HEK293 (cell line): ENCODE measurements at regions not wholly inside any gene's neighbourhood (a gene's known extent, or its start where the extent isn't known, plus 50 kb on each side); places are given as distances from the start of the nearest gene placed in this dataset.

ENCODE experiments used
- CTCF ChIA-PET: fragments of 350-600 bp; formaldehyde crosslinking; extraction: SDS; loops from one replicate; lab custom pipeline; 2021; ENCODE audit warnings: antibody characterized with exemption; lab: Yijun Ruan, JAX
- POLR2A ChIA-PET: fragments of 300-600 bp; formaldehyde crosslinking; extraction: SDS; loops from one replicate; lab custom pipeline; 2020; ENCODE audit warnings: antibody characterized with exemption, inconsistent platforms; lab: Yijun Ruan, JAX
- H3K27ac ChIP-seq: fragments of 200-500 bp; sonication (Bioruptor generic); 2 replicates; pipeline ENCODE4 v1.5.1; 2014; ENCODE audit warnings: low read depth, low read length, control low read depth, inconsistent platforms; ENCODE audit errors: extremely low read depth
- H3K36me3 ChIP-seq, 2 experiments: fragments of 200-500 bp in 1 of 2; sonication (Bioruptor generic) in 1 of 2; 1 replicate in 1 of 2; 2 replicates in 1 of 2; pipeline ENCODE4 v1.5.1; 2014 to 2017; ENCODE audit warnings: inconsistent platforms in 2 of 2, low read length in 2 of 2; ENCODE audit not compliant: control insufficient read depth in 2 of 2, insufficient read depth in 1 of 2
- H3K4me1 ChIP-seq: fragments of 200-500 bp; sonication (Bioruptor generic); 2 replicates; pipeline ENCODE4 v1.5.1; 2014; ENCODE audit warnings: mild to moderate bottlenecking, low read length, inconsistent platforms; ENCODE audit not compliant: control insufficient read depth, insufficient read depth
- H3K4me3 ChIP-seq: 2 replicates; pipeline ENCODE4 v1.5.1; 2011; ENCODE audit warnings: low read depth, mild to moderate bottlenecking, control low read depth, low read length, moderate library complexity
- H3K9me3 ChIP-seq: fragments of 200-500 bp; sonication (Bioruptor generic); 2 replicates; pipeline ENCODE4 v1.5.1; 2014; ENCODE audit warnings: low read depth, low read length, inconsistent platforms; ENCODE audit not compliant: control insufficient read depth, insufficient read depth
- EGR2 ChIP-seq: fragments of 450-650 bp; formaldehyde crosslinking; IDR thresholded peaks from 2 replicates; pipeline ENCODE4 v1.5.1; 2016; ENCODE audit warnings: low read depth, missing biosample characterization, missing genetic modification characterization
- GLIS1 ChIP-seq: fragments of 450-650 bp; formaldehyde crosslinking; IDR thresholded peaks from 2 replicates; pipeline ENCODE4 v1.5.1; 2016; ENCODE audit warnings: missing biosample characterization, missing genetic modification characterization
- HOXC10 ChIP-seq: sonication (generic); formaldehyde crosslinking; IDR thresholded peaks from 2 replicates; pipeline ENCODE4 v1.8.1; 2023; ENCODE audit warnings: mild to moderate bottlenecking, missing genetic modification reagents
- IKZF3 ChIP-seq: fragments of 450-650 bp; IDR thresholded peaks from 2 replicates; pipeline ENCODE4 v1.5.0; 2018; ENCODE audit warnings: missing biosample characterization, mild to moderate bottlenecking, missing genetic modification characterization, moderate library complexity
- KLF1 ChIP-seq: fragments of 450-650 bp; formaldehyde crosslinking; IDR thresholded peaks from 2 replicates; pipeline ENCODE4 v1.5.1; 2016; ENCODE audit warnings: missing biosample characterization, missing genetic modification characterization
- KLF10 ChIP-seq: fragments of 450-650 bp; IDR thresholded peaks from 2 replicates; pipeline ENCODE4 v1.5.1; 2018; ENCODE audit warnings: missing biosample characterization, mild to moderate bottlenecking, missing genetic modification characterization
- KLF16 ChIP-seq: fragments of 450-650 bp; formaldehyde crosslinking; IDR thresholded peaks from 2 replicates; pipeline ENCODE4 v1.5.1; 2017; ENCODE audit warnings: missing biosample characterization, missing genetic modification characterization
- REPIN1 ChIP-seq: fragments of 450-650 bp; formaldehyde crosslinking; IDR thresholded peaks from 2 replicates; pipeline ENCODE4 v1.5.1; 2017; ENCODE audit warnings: missing biosample characterization, missing genetic modification characterization, low read depth
- SP2 ChIP-seq: fragments of 450-650 bp; formaldehyde crosslinking; IDR thresholded peaks from 2 replicates; pipeline ENCODE4 v1.5.1; 2016; ENCODE audit warnings: missing biosample characterization, missing genetic modification characterization
- SP7 ChIP-seq: fragments of 450-650 bp; formaldehyde crosslinking; IDR thresholded peaks from 2 replicates; pipeline ENCODE4 v1.5.1; 2016; ENCODE audit warnings: missing biosample characterization, missing genetic modification characterization
- ZFP41 ChIP-seq: fragments of 450-650 bp; formaldehyde crosslinking; IDR thresholded peaks from 2 replicates; pipeline ENCODE4 v1.5.1; 2016; ENCODE audit warnings: missing biosample characterization, missing genetic modification characterization, borderline replicate concordance
- ZIC2 ChIP-seq: fragments of 450-650 bp; formaldehyde crosslinking; IDR thresholded peaks from 2 replicates; pipeline ENCODE4 v1.5.1; 2016; ENCODE audit warnings: missing biosample characterization, missing genetic modification characterization
- ZNF10 ChIP-seq: fragments of 450-650 bp; formaldehyde crosslinking; IDR thresholded peaks from 2 replicates; pipeline ENCODE4 v1.5.1; 2017; ENCODE audit warnings: missing biosample characterization, missing genetic modification characterization
- ZNF175 ChIP-seq: fragments of 450-650 bp; formaldehyde crosslinking; IDR thresholded peaks from 2 replicates; pipeline ENCODE4 v1.5.1; 2016; ENCODE audit warnings: missing biosample characterization, missing genetic modification characterization
- ZNF19 ChIP-seq: fragments of 450-650 bp; formaldehyde crosslinking; IDR thresholded peaks from 2 replicates; pipeline ENCODE4; 2016; ENCODE audit warnings: missing biosample characterization, missing genetic modification characterization, low read depth
- ZNF24 ChIP-seq: fragments of 450-650 bp; formaldehyde crosslinking; IDR thresholded peaks from 2 replicates; pipeline ENCODE4 v1.5.1; 2016; ENCODE audit warnings: missing biosample characterization, missing genetic modification characterization
- ZNF350 ChIP-seq: fragments of 450-650 bp; formaldehyde crosslinking; IDR thresholded peaks from 2 replicates; pipeline ENCODE4 v1.5.0; 2017; ENCODE audit warnings: missing biosample characterization, mild to moderate bottlenecking, missing genetic modification characterization
- ZNF473 ChIP-seq: fragments of 450-650 bp; formaldehyde crosslinking; IDR thresholded peaks from 2 replicates; pipeline ENCODE4 v1.5.1; 2017; ENCODE audit warnings: missing biosample characterization, missing genetic modification characterization
- ZNF530 ChIP-seq: fragments of 450-650 bp; formaldehyde crosslinking; IDR thresholded peaks from 2 replicates; pipeline ENCODE4 v1.5.1; 2016; ENCODE audit warnings: low read depth, missing biosample characterization, missing genetic modification characterization
- ZNF549 ChIP-seq: fragments of 450-650 bp; IDR thresholded peaks from 2 replicates; pipeline ENCODE4 v1.5.1; 2018; ENCODE audit warnings: missing biosample characterization, missing genetic modification characterization, mild to moderate bottlenecking, inconsistent platforms, moderate library complexity
- ZNF623 ChIP-seq: fragments of 450-650 bp; formaldehyde crosslinking; IDR thresholded peaks from 2 replicates; pipeline ENCODE4 v1.5.1; 2016; ENCODE audit warnings: missing biosample characterization, missing genetic modification characterization
- ZNF76 ChIP-seq: fragments of 450-650 bp; formaldehyde crosslinking; IDR thresholded peaks from 2 replicates; pipeline ENCODE4; 2016; ENCODE audit warnings: low read depth, missing biosample characterization, missing genetic modification characterization, borderline replicate concordance
- TF ChIP-seq, protein P1 (sequence below): fragments of 450-650 bp; formaldehyde crosslinking; IDR thresholded peaks from 2 replicates; pipeline ENCODE4 v1.5.1; 2017; ENCODE audit warnings: missing biosample characterization, missing genetic modification characterization
- TF ChIP-seq, protein P2 (sequence below): fragments of 450-650 bp; formaldehyde crosslinking; IDR thresholded peaks from 2 replicates; pipeline ENCODE4 v1.5.1; 2016; ENCODE audit warnings: missing biosample characterization, missing genetic modification characterization
- TF ChIP-seq, protein P3 (sequence below): fragments of 450-650 bp; formaldehyde crosslinking; optimal IDR thresholded peaks from 2 replicates; pipeline ENCODE3; 2016; ENCODE audit warnings: missing biosample characterization, mild to moderate bottlenecking, missing genetic modification characterization

DNA sequence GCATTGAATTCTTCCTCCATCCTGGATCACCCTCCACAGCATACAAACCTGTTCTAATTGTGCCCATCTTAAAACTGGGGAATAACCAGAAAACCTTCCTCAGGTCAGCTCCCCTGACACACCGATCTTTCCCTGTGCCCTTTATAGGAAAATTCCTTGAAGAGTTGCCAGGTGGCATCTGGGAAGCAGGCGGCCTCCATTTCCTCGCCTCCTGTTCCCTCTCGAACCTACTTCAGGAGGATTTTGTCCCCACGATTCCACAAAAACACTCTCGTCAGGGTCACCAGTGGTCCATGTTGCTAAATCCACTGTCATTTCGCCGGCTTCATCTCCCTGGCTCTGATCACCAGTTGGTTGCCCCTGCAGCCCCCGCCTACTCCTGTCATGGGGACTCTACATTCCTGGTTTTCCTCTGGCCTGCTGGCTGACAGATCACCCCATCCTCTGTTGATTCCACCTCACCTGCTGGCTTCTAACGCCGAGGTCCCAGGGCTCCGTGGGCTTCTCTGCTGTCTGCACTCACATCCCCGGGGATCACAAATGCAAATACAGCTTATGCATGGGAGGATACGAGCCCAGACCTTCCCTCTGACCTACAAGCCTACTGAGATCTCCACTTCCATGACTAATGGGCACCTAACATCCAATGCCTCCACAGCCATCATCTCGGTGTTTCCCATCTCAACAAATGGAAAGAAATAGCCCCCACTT is 92.5 kb upstream of the PRDM11 start:
- Histone ChIP-seq H3K9me3 (no peaks in the 10 kb centered on the region), H3K36me3 (no peaks in the 10 kb centered on the region), H3K4me3 (no peak overlapping the region), H3K4me1 (no peaks in the 10 kb centered on the region), H3K27ac (no peak overlapping the region)
- CTCF ChIA-PET, result no interaction called here
- POLR2A ChIA-PET, result no interaction called here
- TF ChIP-seq SP7, result no peak
- no peak for TF ChIP-seq REPIN1 (tag by site-specific recombination)
- TF ChIP-seq, protein P1, sequence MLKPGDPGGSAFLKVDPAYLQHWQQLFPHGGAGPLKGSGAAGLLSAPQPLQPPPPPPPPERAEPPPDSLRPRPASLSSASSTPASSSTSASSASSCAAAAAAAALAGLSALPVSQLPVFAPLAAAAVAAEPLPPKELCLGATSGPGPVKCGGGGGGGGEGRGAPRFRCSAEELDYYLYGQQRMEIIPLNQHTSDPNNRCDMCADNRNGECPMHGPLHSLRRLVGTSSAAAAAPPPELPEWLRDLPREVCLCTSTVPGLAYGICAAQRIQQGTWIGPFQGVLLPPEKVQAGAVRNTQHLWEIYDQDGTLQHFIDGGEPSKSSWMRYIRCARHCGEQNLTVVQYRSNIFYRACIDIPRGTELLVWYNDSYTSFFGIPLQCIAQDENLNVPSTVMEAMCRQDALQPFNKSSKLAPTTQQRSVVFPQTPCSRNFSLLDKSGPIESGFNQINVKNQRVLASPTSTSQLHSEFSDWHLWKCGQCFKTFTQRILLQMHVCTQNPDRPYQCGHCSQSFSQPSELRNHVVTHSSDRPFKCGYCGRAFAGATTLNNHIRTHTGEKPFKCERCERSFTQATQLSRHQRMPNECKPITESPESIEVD, result no peak
- no peak for TF ChIP-seq HOXC10 (CRISPR knock-in tag)
- no peak for TF ChIP-seq ZNF350

DNA sequence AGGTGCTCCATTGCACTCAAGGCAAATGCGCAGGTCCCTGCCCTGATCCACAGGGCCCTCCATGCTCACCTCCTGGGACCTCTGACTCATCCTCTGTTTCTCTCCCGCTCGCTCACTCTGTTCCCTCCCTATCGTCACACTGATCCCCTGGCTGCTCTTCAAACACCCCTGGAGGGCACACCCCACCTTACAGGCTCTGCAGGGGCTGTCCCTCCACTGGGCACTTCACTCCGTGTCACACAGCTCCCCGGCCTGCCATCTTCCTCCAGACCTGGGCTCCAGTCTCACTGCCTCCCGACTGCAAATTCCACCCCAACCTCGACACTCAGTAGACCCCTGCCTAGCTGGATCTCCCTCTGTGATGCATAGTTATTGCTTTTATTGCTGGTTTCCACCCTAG is 91.5 kb upstream of the PRDM11 start:
- Histone ChIP-seq H3K4me3 (no peak overlapping the region), H3K4me1 (no peaks in the 10 kb centered on the region), H3K9me3 (no peaks in the 10 kb centered on the region)
- ChIA-PET POLR2A (no interaction called here), CTCF (interaction anchor here (0.6 kb wide), 1 partner anchor 56 kb away, joined by 4 read pairs; no protein-coding TSS in a partner anchor)
- TF ChIP-seq SP2 (tag by site-specific recombination), result no peak
- TF ChIP-seq GLIS1 (tag by site-specific recombination), result peak; percentile 35
- no peak for TF ChIP-seq ZNF473
- no peak for TF ChIP-seq ZIC2
- TF ChIP-seq, all 188 proteins: peak for 1
- Histone ChIP-seq H3K27ac (no peak overlapping the region), H3K36me3 (no peaks in the 10 kb centered on the region)

DNA sequence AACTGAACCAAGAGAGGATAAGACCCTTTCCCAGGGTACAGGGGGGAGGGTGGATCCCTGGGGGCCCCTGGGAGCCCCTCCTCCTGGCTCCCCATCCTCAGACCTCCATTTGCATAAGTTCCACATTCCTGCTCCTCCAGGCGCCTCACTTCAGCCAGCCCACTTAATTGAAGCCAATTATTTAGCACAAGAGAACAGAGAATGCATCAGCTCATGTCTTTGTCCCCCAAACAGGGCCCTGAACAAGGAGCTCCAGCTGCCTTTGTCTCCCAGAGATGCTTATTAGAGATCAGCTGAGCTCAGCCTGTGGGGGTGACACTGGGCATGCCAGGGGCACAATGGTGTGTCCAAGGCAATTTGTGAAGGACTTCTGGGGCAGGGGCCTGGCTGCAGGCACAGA is 89.9 kb upstream of the PRDM11 start:
- Histone ChIP-seq H3K4me3 (no peak overlapping the region), H3K27ac (no peak overlapping the region), H3K36me3 (no peaks in the 10 kb centered on the region), H3K4me1 (no peaks in the 10 kb centered on the region), H3K9me3 (no peaks in the 10 kb centered on the region)
- TF ChIP-seq ZNF623 (no peak), KLF10 (tag by site-specific recombination) (no peak), ZIC2 (no peak), IKZF3 (tag by site-specific recombination) (no peak), KLF16 (no peak), ZNF175 (tag by site-specific recombination) (no peak)
- POLR2A ChIA-PET, result no interaction called here
- CTCF ChIA-PET, result interaction anchor here (0.6 to 0.7 kb wide), 2 partner anchors 46 to 200 kb away, joined by 4 to 5 read pairs; no protein-coding TSS in a partner anchor

DNA sequence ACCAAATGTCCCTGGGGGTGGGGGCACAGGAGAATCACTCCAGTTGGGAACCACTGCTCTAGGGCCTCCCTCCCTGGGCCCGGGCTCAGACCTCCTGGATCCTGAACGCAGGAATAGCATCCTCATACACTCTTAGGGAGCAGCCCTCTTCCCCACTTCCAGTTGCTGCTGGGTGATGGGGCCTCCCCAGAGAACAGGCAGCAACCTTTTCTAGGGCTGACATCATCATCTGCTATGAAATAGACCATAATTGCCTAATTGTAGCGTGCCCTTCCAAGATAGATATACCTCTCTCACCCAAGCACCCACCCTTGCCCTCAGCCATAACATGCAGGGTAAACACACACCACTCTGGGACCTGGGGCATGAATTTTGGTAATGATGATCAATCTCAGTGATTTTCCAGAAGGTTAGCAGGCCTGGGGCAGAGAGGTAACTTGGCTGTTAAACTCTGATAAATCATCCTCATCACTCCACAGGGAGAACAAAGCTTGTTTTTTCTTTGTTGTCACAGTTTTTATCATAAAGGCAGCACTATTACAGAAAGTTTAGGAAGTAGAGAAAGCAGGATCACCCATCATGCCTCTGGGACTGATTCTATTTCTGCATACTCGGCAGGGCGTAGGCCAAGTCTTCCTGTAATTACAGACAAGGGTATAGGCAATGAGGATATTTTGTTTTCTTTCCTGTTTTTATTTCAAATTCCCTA is 88.3 kb upstream of the PRDM11 start:
- CTCF ChIA-PET, result interaction anchor here (0.7 kb wide), 1 partner anchor 121 kb away, joined by 3 read pairs; no protein-coding TSS in a partner anchor
- POLR2A ChIA-PET, result no interaction called here
- Histone ChIP-seq H3K27ac (no peak overlapping the region), H3K4me1 (no peaks in the 10 kb centered on the region), H3K36me3 (no peaks in the 10 kb centered on the region), H3K4me3 (no peak overlapping the region), H3K9me3 (no peaks in the 10 kb centered on the region)
- TF ChIP-seq ZNF10 (tag by site-specific recombination) (no peak), ZFP41 (tag by site-specific recombination) (no peak), ZNF19 (tag by site-specific recombination) (no peak), EGR2 (tag by site-specific recombination) (no peak), ZNF549 (tag by site-specific recombination) (no peak), ZNF24 (tag by site-specific recombination) (no peak), KLF1 (tag by site-specific recombination) (no peak), ZNF530 (tag by site-specific recombination) (no peak), ZNF76 (tag by site-specific recombination) (no peak)
- TF ChIP-seq, protein P2, sequence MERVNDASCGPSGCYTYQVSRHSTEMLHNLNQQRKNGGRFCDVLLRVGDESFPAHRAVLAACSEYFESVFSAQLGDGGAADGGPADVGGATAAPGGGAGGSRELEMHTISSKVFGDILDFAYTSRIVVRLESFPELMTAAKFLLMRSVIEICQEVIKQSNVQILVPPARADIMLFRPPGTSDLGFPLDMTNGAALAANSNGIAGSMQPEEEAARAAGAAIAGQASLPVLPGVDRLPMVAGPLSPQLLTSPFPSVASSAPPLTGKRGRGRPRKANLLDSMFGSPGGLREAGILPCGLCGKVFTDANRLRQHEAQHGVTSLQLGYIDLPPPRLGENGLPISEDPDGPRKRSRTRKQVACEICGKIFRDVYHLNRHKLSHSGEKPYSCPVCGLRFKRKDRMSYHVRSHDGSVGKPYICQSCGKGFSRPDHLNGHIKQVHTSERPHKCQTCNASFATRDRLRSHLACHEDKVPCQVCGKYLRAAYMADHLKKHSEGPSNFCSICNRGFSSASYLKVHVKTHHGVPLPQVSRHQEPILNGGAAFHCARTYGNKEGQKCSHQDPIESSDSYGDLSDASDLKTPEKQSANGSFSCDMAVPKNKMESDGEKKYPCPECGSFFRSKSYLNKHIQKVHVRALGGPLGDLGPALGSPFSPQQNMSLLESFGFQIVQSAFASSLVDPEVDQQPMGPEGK, result no peak
- TF ChIP-seq, protein P3, sequence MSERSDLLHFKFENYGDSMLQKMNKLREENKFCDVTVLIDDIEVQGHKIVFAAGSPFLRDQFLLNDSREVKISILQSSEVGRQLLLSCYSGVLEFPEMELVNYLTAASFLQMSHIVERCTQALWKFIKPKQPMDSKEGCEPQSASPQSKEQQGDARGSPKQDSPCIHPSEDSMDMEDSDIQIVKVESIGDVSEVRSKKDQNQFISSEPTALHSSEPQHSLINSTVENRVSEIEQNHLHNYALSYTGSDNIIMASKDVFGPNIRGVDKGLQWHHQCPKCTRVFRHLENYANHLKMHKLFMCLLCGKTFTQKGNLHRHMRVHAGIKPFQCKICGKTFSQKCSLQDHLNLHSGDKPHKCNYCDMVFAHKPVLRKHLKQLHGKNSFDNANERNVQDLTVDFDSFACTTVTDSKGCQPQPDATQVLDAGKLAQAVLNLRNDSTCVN (tag by site-specific recombination), result no peak
